Activated naive CD4-positive, alpha-beta T cell treated with anti-CD3 and anti-CD28 coated beads, Interleukin-2, amount 50 U/mL, for 24 hours (primary cell): ENCODE measurements at regions not wholly inside any gene's neighbourhood (a gene's known extent, or its start where the extent isn't known, plus 50 kb on each side); places are given as distances from the start of the nearest gene placed in this dataset.
"Not testable (repeated sequence)": the region's sequence is repeated elsewhere in the genome, so short reads cannot be mapped to it uniquely, and the experiment has no call there.

Experiments
- H3K27ac Mint-ChIP-seq: one replicate; pipeline ENCODE4 v1.8.0; 2021; ENCODE audit warnings: mild to moderate bottlenecking, mixed read lengths
- H3K27me3 Mint-ChIP-seq: one replicate; pipeline ENCODE4 v1.8.0; 2021; ENCODE audit warnings: mixed read lengths
- H3K36me3 Mint-ChIP-seq: one replicate; pipeline ENCODE4 v1.8.0; 2021; ENCODE audit warnings: mixed read lengths
- H3K4me1 Mint-ChIP-seq: one replicate; pipeline ENCODE4 v1.8.0; 2021; ENCODE audit warnings: mixed read lengths
- H3K4me3 Mint-ChIP-seq: one replicate; pipeline ENCODE4 v1.8.0; 2021; ENCODE audit warnings: mild to moderate bottlenecking, mixed read lengths
- H3K9me3 Mint-ChIP-seq: one replicate; pipeline ENCODE4 v1.8.0; 2021; ENCODE audit warnings: mixed read lengths

GRCh38 chr4:65998807-65999517, 328.7 kb upstream of the EPHA5 start:
- H3K27me3 Mint-ChIP-seq, H3K4me1 Mint-ChIP-seq, H3K9me3 Mint-ChIP-seq, H3K4me3 Mint-ChIP-seq, H3K36me3 Mint-ChIP-seq, H3K27ac Mint-ChIP-seq: not testable (repeated sequence)

- Mint-ChIP-seq H3K27me3 (no peaks in the 10 kb centered on the region), H3K36me3 (no peaks in the 10 kb centered on the region), H3K4me1 (no peaks in the 10 kb centered on the region), H3K9me3 (peaks cover 6% of the 10 kb centered on the region), H3K27ac (no peak overlapping the region), H3K4me3 (no peak overlapping the region)
Observed at GRCh38 chr4:65983061-65983460, 312.8 kb upstream of the EPHA5 start.

GRCh38 chr4:65976287-65976686, 306.0 kb upstream of the EPHA5 start:
- Mint-ChIP-seq H3K4me3 (no peak overlapping the region), H3K4me1 (no peaks in the 10 kb centered on the region), H3K9me3 (no peaks in the 10 kb centered on the region), H3K27ac (no peak overlapping the region), H3K27me3 (no peaks in the 10 kb centered on the region), H3K36me3 (no peaks in the 10 kb centered on the region)

- Mint-ChIP-seq H3K4me3 (no peak overlapping the region), H3K27me3 (no peaks in the 10 kb centered on the region), H3K4me1 (no peaks in the 10 kb centered on the region), H3K36me3 (no peaks in the 10 kb centered on the region), H3K27ac (no peak overlapping the region), H3K9me3 (no peaks in the 10 kb centered on the region)
Observed at GRCh38 chr4:65973186-65973585, 302.9 kb upstream of the EPHA5 start.

- no peaks in the 10 kb centered on the region for H3K4me1 Mint-ChIP-seq
- H3K4me3 Mint-ChIP-seq: no peak overlapping the region
- H3K27me3 Mint-ChIP-seq: no peaks in the 10 kb centered on the region
- no peaks in the 10 kb centered on the region for H3K36me3 Mint-ChIP-seq
- H3K9me3 Mint-ChIP-seq: no peaks in the 10 kb centered on the region
- H3K27ac Mint-ChIP-seq: no peak overlapping the region
Observed at GRCh38 chr4:65971686-65972085, 301.4 kb upstream of the EPHA5 start.

- H3K36me3 Mint-ChIP-seq: no peaks in the 10 kb centered on the region
- H3K27ac Mint-ChIP-seq: no peak overlapping the region
- no peaks in the 10 kb centered on the region for H3K4me1 Mint-ChIP-seq
- no peaks in the 10 kb centered on the region for H3K9me3 Mint-ChIP-seq
- no peaks in the 10 kb centered on the region for H3K27me3 Mint-ChIP-seq
- H3K4me3 Mint-ChIP-seq: no peak overlapping the region
Observed at GRCh38 chr4:65968831-65969558, 298.7 kb upstream of the EPHA5 start.

GRCh38 chr4:65960751-65961150, 290.5 kb upstream of the EPHA5 start:
- Mint-ChIP-seq H3K36me3 (no peaks in the 10 kb centered on the region), H3K27ac (no peak overlapping the region), H3K4me1 (no peaks in the 10 kb centered on the region), H3K4me3 (no peak overlapping the region), H3K27me3 (no peaks in the 10 kb centered on the region), H3K9me3 (peaks cover 11% of the 10 kb centered on the region)

- no peak overlapping the region for H3K27ac Mint-ChIP-seq
- H3K27me3 Mint-ChIP-seq: no peaks in the 10 kb centered on the region
- H3K4me1 Mint-ChIP-seq: no peaks in the 10 kb centered on the region
- H3K9me3 Mint-ChIP-seq: peaks cover 6% of the 10 kb centered on the region
- H3K36me3 Mint-ChIP-seq: no peaks in the 10 kb centered on the region
- no peak overlapping the region for H3K4me3 Mint-ChIP-seq
Observed at GRCh38 chr4:65954416-65954815, 284.1 kb upstream of the EPHA5 start.

- no peak overlapping the region for H3K27ac Mint-ChIP-seq
- H3K9me3 Mint-ChIP-seq: no peaks in the 10 kb centered on the region
- no peak overlapping the region for H3K4me3 Mint-ChIP-seq
- H3K27me3 Mint-ChIP-seq: no peaks in the 10 kb centered on the region
- H3K4me1 Mint-ChIP-seq: no peaks in the 10 kb centered on the region
- no peaks in the 10 kb centered on the region for H3K36me3 Mint-ChIP-seq
Observed at GRCh38 chr4:65951177-65951576, 280.9 kb upstream of the EPHA5 start.

- Mint-ChIP-seq H3K27me3 (no peaks in the 10 kb centered on the region), H3K4me3 (no peak overlapping the region), H3K36me3 (no peaks in the 10 kb centered on the region), H3K4me1 (no peaks in the 10 kb centered on the region), H3K9me3 (no peaks in the 10 kb centered on the region), H3K27ac (no peak overlapping the region)
Observed at GRCh38 chr4:65943076-65943475, 272.8 kb upstream of the EPHA5 start.

- no peaks in the 10 kb centered on the region for H3K4me1 Mint-ChIP-seq
- no peak overlapping the region for H3K27ac Mint-ChIP-seq
- H3K36me3 Mint-ChIP-seq: no peaks in the 10 kb centered on the region
- H3K9me3 Mint-ChIP-seq: no peaks in the 10 kb centered on the region
- no peaks in the 10 kb centered on the region for H3K27me3 Mint-ChIP-seq
- H3K4me3 Mint-ChIP-seq: no peak overlapping the region
Observed at GRCh38 chr4:65924843-65925242, 254.6 kb upstream of the EPHA5 start.

- no peaks in the 10 kb centered on the region for H3K4me1 Mint-ChIP-seq
- H3K27me3 Mint-ChIP-seq: no peaks in the 10 kb centered on the region
- no peak overlapping the region for H3K4me3 Mint-ChIP-seq
- H3K9me3 Mint-ChIP-seq: no peaks in the 10 kb centered on the region
- no peaks in the 10 kb centered on the region for H3K36me3 Mint-ChIP-seq
- H3K27ac Mint-ChIP-seq: no peak overlapping the region
Observed at GRCh38 chr4:65923616-65924015, 253.3 kb upstream of the EPHA5 start.

GRCh38 chr4:65921180-65921579, 250.9 kb upstream of the EPHA5 start:
- no peaks in the 10 kb centered on the region for H3K4me1 Mint-ChIP-seq
- H3K27me3 Mint-ChIP-seq: no peaks in the 10 kb centered on the region
- H3K27ac Mint-ChIP-seq: no peak overlapping the region
- H3K36me3 Mint-ChIP-seq: no peaks in the 10 kb centered on the region
- H3K4me3 Mint-ChIP-seq: no peak overlapping the region
- peaks cover 7% of the 10 kb centered on the region for H3K9me3 Mint-ChIP-seq

GRCh38 chr4:65918872-65919271, 248.6 kb upstream of the EPHA5 start:
- peaks cover 7% of the 10 kb centered on the region for H3K9me3 Mint-ChIP-seq
- H3K27me3 Mint-ChIP-seq: no peaks in the 10 kb centered on the region
- H3K4me3 Mint-ChIP-seq: no peak overlapping the region
- no peaks in the 10 kb centered on the region for H3K4me1 Mint-ChIP-seq
- H3K27ac Mint-ChIP-seq: no peak overlapping the region
- no peaks in the 10 kb centered on the region for H3K36me3 Mint-ChIP-seq

GRCh38 chr4:65918212-65918611, 247.9 kb upstream of the EPHA5 start:
- H3K9me3 Mint-ChIP-seq: peaks cover 7% of the 10 kb centered on the region
- no peaks in the 10 kb centered on the region for H3K27me3 Mint-ChIP-seq
- H3K4me3 Mint-ChIP-seq: no peak overlapping the region
- no peak overlapping the region for H3K27ac Mint-ChIP-seq
- no peaks in the 10 kb centered on the region for H3K4me1 Mint-ChIP-seq
- no peaks in the 10 kb centered on the region for H3K36me3 Mint-ChIP-seq

GRCh38 chr4:65917486-65917885, 247.2 kb upstream of the EPHA5 start:
- Mint-ChIP-seq H3K27ac (no peak overlapping the region), H3K9me3 (peaks cover 12% of the 10 kb centered on the region), H3K27me3 (no peaks in the 10 kb centered on the region), H3K4me3 (no peak overlapping the region), H3K36me3 (no peaks in the 10 kb centered on the region), H3K4me1 (no peaks in the 10 kb centered on the region)

- H3K4me1 Mint-ChIP-seq: no peaks in the 10 kb centered on the region
- no peak overlapping the region for H3K4me3 Mint-ChIP-seq
- H3K36me3 Mint-ChIP-seq: no peaks in the 10 kb centered on the region
- no peaks in the 10 kb centered on the region for H3K27me3 Mint-ChIP-seq
- H3K27ac Mint-ChIP-seq: no peak overlapping the region
- peaks cover 7% of the 10 kb centered on the region for H3K9me3 Mint-ChIP-seq
Observed at GRCh38 chr4:65911720-65912119, 241.4 kb upstream of the EPHA5 start.
